Glomerular visceral epithelial cell (primary cell): ENCODE measurements at regions not wholly inside any gene's neighbourhood (a gene's known extent, or its start where the extent isn't known, plus 50 kb on each side); places are given as distances from the start of the nearest gene placed in this dataset.
"Not testable (repeated sequence)": the region's sequence is repeated elsewhere in the genome, so short reads cannot be mapped to it uniquely, and the experiment has no call there.

ENCODE experiments used
- DNase-seq: peaks from one replicate; pipeline ENCODE4 v3.0.0-alpha.2; 2016; ENCODE audit errors: extremely low spot score

- no peak for DNase-seq
These were observed 376.6 kb downstream of the DSEL start for GRCh38 chr18:67139899-67140298.

- no peak for DNase-seq
These were observed 380.5 kb downstream of the DSEL start for GRCh38 chr18:67135981-67136380.

- DNase-seq: no peak
These were observed 381.6 kb downstream of the DSEL start for GRCh38 chr18:67134911-67135310.

- no peak for DNase-seq
These were observed 382.9 kb downstream of the DSEL start for GRCh38 chr18:67133669-67134068.

- DNase-seq: no peak
These were observed 383.6 kb downstream of the DSEL start for GRCh38 chr18:67132919-67133318.

DNA sequence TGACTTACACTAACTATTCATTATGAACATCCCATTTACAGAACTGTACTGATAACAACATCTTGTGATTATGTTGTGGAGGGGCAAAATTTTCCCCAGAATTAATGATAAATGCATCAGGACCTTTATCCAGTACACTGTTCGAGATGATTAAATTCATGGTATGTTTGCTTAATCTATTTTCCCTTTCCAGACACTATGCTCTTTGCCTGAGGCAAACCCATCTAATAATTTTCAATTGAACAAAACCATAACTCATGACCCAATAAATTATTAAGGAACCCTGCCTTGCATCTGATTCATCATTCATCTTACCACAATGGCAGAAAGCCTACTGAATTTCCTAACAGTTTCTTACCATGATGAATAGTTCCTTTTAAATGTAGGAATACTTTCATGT, 385.0 kb downstream of the DSEL start:
- no peak for DNase-seq

- DNase-seq: not testable (repeated sequence)
These were observed 389.8 kb downstream of the DSEL start for GRCh38 chr18:67126751-67127150.

- DNase-seq: no peak
These were observed 392.6 kb downstream of the DSEL start for GRCh38 chr18:67123901-67124300.

GRCh38 chr18:67117804-67118203, 398.7 kb downstream of the DSEL start:
- no peak for DNase-seq

DNA sequence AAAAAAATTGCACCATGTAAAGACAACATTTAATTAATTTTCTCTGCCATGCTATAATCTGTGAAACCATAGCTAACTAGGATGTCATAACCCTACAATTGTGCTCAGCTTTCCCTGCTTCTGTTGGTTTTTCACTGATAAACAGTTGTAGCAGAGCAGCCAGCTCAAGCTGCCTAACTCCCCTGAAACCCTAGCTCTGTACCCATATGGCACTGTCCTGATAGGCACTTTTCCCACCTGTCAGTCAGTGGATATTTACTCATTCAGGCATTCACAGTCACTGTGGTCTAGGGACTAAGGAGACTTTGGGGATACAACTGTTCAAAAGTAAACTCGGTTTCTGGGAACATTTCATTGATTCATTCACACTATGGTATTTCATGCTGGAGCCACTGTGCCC, 407.0 kb downstream of the DSEL start:
- no peak for DNase-seq

DNA sequence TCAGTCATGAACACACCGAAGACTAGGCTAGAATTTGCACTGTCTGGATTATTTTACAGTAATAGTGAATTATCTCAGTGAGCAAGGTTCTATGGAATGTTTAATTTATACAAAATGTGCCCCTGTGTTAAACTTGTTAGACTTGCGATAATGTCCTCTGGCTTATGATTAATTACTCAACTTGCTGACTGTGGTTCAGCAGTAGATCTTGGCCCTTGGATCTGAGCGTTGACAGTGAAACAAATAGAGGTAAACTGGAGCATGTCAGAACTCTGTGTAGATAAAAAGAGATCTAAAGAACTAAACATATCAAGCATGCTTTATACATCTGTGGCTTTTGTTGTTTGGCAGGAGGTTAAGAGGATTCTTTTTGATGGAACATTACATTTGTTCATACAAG, 407.6 kb downstream of the DSEL start:
- DNase-seq: no peak

- DNase-seq: peak; percentile 62
These were observed 411.7 kb downstream of the DSEL start for GRCh38 chr18:67104700-67105284.

GRCh38 chr18:67094123-67094522, 422.4 kb downstream of the DSEL start:
- no peak for DNase-seq

- no peak for DNase-seq
These were observed 424.4 kb downstream of the DSEL start for GRCh38 chr18:67092141-67092540.

GRCh38 chr18:67081482-67082211, 434.9 kb downstream of the DSEL start:
- no peak for DNase-seq

DNA sequence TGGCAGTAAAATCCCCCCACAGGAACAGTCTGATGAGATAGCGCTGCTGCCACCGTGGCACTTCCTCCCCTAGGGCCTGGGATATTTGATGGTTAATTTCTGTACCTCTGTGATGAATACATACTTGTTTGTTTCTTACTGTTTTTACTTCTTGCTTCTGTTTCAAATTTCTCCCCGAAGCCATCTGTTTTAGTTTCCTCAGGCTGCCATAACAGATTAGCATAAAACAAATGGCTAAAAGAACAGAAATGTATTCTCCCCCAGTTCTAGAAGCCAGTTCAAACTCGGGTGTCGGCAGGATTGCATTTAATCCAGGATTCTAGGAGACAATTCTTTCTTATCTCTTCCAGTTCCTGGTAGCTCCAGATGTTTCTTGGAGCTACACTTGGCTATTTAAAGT, 435.9 kb downstream of the DSEL start:
- DNase-seq: no peak

GRCh38 chr18:67074309-67074708, 442.2 kb downstream of the DSEL start:
- DNase-seq: no peak

DNA sequence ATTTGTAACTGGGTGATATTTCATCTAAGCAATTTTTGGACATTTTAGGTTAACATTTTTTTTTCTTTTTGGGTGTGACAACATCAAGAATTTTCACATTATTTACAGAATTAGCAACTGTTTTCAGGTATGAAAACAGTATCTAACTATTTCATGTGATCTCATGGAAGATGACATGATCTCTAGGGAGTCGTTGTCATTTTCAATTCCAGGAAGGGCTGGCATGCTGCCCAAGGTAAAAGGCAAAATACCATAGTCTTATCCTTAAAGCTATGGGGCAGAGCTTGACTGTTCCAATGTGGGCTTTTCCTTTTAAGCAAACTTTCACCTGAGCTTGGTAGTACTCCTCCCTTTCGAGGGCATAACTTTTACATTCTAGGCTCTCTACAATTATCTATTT, 443.7 kb downstream of the DSEL start:
- no peak for DNase-seq

- DNase-seq: no peak
These were observed 447.9 kb downstream of the DSEL start for GRCh38 chr18:67068608-67069007.

GRCh38 chr18:67047334-67047733, 443.4 kb upstream of the CDH19 start:
- DNase-seq: no peak

DNA sequence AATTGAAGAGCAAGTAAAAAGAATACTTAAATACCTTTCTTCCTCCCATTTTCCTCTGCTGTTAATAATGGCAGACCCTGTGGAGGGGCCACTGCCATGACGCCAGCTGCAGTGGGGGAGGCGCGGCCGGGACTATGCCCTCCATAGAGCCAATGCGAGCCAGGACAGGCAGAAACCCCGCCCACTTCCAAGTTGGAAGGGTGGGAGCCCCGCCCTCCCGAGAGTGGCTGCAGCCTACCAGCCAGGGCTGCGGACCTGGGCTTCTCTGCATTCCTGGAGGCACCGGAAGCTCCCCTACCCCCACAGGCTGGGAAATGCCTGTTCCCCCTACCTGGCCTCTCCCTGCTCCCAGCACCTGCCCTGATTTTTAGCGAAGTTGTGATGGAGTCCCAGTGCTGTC, 439.4 kb upstream of the CDH19 start:
- no peak for DNase-seq

- DNase-seq: no peak
These were observed 437.4 kb upstream of the CDH19 start for GRCh38 chr18:67041334-67041733.

DNA sequence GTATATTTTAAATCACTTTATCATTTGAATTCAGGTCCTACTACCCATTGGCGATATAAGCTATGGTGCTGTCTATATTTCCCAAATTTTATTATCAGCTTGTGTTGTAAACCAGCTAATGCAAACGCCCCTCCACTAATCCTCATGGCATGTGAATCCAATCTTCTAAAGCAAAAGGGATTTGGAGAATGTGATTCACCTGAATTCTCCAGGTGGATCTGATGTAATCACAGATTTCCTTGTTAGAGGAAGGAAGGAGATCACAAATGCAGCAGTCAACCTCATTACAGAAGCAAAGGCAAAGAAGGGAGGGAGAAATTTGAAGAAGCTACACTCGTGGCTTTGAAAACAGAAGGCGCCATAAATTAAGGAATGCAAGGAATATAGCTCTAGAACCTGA, 431.1 kb upstream of the CDH19 start:
- no peak for DNase-seq

DNA sequence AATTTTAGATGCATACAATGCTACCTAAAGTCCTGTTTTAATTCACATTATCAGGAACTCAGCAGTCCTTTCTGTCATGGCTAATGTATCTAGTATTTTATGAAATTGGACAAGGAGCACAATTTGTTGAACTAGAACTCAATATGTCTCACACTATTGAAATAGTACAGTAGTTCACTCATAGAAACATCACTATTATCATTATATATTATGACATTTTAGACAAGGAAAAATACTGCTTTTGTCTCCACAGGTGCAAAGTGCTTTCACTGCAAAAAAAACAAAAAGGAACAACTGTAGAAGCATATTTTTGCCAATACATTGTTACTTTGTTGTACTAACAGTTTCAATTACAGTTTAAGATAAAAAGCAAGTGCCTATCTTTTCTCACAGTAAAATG, 419.2 kb upstream of the CDH19 start:
- no peak for DNase-seq
